NCI-H2196 (cell line): ENCODE measurements at regions not wholly inside any gene's neighbourhood (a gene's known extent, or its start where the extent isn't known, plus 50 kb on each side); places are given as distances from the start of the nearest gene placed in this dataset.

Experiments used
- DNase-seq: peaks from one replicate; lab custom pipeline; 2025; ENCODE audit not compliant: unreplicated experiment; lab: John Stamatoyannopoulos, UW

DNA sequence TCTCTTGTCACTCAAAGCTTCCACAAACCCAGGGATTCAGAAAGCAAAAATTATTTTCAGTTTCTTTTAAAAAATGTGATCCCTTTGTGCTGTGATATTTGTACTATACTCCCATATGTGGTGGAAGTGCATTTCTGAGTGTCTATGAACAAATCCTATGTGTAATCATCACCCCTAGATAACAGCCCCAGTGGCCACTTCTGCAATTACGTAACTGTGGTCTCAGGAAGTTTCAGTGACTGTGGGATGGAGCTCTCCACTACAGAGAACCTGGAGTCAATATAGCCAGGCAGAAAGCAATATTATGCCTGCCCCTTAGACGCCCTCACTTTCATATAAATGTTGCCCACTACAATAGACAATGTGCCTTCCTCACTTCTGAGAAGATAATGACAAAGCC, 1101.7 kb upstream of the GHITM start:
- no peak for DNase-seq

DNA sequence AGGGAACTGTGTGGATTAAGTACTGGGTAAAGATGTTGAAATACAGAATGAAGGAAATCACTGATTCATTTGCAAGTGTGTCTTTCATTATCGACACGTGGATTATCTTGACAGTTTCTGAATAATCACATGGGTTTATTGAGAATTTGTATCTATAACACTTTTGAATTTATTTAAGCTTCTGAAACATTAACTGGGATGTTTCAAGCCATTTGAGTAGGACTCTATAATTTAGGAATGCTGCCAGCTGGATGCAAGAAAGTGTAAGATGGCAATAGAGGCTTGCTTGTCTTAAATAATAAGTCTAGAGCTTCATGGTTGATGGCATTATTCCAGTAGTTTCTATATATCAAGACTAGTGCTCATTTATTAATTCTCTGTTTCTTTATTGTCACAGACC, 1100.7 kb upstream of the GHITM start:
- DNase-seq = no peak

DNA sequence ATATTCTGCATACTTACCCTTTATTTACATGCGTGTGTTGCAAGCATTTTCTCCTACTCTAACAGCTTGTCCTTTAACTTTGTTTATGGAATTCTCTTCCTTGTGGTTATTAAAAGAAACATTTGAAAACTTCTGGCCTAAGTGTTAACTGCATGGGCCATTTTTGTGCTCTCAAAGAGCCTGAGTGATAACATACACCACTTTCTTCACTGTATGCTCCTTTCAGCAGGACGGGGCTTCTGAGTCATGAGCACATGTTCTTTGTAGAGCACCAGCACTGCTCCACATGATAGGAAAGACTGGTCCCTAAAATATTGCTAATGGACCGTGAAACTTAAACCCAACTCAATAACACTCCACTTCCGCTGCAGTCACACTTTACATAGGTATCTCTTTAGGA, 1093.6 kb upstream of the GHITM start:
- no peak for DNase-seq

DNA sequence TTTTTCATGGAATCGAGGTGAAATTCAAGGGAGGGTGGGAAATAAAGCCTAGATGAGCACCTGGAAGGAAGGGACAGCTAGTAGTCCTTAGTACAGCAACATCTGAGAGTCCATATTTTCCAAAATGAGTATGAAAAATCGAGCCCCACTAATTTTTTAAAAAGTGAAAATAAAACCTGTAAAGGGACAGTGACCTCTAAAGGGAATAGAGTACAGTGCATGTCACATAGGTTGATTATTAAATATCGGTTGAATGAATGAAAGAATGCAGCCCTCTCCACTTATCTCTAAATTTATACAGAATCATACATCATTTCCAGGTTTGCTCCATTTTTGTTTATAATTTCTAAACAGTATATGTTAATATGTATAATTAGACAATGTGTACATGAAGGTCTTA, 1088.5 kb upstream of the GHITM start:
- DNase-seq = no peak

DNA sequence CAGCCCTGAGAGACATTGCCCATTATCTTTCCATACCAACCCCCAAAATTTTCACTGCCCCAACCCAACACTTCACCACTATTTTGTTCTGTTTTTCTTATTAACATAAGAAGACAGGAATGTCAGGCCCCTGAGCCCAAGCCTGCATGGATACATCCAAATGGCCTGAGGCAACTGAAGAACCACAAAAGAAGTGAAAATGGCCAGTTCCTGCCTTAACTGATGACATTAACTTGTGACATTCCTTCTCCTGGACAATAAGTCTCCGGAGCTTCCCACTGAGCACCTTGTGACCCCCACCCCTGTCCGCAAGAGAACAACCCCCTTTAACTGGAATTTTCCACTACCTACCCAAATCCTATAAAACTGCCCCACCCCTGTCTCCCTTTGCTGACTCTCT, 1076.4 kb upstream of the GHITM start:
- no peak for DNase-seq

DNA sequence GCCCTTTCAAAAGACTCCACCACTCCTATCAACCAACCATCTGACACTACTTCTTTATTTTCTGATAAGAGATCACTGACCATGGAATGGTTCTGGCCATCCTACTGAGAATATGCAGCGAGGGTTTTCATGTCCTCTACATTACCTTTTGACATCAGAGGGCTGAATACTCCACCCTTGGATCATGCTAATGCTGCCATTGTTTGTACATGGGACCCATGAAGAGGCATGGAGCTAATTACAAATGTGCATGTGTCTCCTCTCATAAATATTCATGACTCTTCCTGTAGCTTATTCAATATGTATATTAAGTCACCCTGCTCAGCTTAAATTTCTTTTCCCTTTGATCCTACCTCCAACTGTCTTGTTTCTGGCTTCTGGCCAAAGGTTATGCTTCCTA, 1065.8 kb upstream of the GHITM start:
- no peak for DNase-seq

DNA sequence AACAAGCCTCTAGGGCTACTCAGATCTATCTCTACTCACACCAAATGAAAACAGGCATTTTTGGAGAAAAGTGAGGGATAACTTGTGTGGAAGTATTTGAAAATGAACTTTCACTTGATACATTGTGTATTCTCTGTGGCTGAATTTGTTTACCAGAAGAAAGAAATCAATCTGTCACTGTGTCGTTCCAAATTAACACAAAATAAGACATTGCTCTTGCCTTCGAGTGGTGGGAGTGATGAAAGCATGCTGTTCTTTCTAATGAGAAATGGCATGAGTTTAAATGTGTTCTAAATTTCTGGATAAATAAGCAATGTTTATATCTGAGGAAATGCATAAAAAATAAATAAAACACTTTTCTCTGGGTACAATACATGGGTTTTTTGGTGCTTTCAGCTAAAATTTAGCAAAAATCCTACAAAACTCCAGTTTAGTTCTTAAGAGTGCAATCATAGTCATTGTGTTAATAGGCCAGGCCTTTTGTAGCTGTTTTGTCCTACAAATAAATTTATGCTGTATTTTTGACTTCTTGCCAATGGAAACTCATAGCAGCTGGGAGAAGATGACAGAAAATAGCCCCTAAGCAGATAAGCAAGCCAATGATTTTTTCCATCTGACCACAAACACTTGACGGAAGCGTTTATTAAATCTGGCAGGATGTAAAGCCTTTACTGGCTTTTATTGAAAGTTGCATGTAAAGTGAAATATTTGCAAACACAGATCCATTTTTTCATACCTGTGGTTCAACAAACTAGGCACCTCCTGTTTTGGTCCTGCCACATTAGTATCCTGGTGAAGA, 1064.1 kb upstream of the GHITM start:
- DNase-seq = no peak

DNA sequence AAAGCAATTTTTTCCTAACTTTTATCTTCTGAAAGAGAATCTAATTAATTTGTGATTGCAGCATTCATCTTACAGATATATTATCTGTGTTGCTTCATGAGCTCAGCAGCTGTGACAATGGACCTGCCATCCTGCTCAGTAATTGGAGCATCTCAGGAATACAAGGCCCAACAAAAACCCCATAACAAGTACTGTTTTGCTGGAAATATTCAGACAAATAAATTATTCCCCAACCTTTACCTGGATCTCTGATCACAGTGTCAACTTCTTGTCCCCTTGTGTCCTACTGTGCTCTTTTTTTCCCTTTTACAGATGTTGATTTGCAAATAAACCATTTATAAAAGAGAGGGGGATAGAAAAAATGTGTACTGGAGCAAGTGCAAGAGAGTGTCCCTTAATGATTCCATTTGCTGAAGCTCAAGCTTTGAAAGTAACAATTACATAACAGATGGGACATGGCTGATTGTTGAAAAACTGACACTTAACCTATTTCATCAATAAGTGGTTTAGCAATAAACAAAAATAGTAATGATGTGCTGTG, 1063.4 kb upstream of the GHITM start:
- DNase-seq = no peak

DNA sequence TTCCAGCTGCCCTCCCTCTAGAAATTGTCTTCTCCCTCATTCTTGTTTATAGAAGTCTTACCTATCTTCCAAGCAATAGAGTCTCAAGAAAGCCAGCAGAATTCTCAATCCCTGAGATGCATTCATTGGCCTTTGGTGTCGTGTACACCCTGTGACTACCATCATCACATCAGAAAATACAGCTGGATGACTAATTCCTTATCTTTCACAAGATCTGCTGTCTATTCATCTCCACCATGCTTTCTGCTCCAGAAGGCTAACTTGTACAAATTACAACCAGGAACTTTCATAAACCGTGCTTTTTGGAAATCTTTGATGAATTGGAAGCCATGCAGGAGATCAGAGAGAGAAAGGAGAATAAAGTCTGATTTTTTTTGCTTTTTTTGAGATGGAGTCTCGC, 1062.9 kb upstream of the GHITM start:
- DNase-seq = no peak

DNA sequence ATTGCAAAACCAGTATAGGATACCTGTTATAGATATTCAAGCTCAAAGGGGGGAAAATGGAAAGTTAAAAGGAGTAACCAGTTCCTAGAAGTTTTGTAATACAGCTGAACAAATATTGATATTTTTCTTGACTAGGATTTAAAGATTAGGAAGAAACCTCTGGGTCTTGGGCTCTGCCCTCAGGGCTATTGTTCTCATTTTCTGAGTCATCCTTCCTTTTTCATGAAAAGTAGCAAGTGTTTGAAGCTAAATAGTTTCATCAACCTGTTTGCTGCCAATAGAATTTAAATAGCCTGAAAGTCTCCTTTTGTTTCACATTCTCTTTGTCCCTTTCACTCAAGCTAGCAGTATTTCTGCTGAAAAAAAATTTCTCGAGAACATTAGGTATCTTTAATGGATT, 1061.1 kb upstream of the GHITM start:
- no peak for DNase-seq

DNA sequence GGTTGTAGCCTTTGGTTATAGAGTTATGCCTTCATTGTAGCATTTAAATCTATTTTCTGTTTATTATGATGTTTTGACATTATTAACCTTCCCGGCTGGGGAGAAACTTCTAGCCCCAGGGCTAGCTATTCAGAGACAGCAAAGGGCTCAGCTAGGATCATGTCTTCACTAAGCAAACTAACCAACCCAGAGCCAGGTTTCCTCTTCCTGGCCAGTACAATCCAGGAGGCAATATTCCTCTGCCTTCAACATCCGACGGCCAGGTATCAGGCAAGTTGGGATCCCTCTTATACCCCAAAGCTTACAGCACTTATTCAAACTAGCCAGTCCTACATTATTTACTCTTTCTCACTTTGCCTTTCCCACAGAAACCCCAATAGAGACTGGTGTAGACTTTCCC, 1060.7 kb upstream of the GHITM start:
- DNase-seq = no peak

DNA sequence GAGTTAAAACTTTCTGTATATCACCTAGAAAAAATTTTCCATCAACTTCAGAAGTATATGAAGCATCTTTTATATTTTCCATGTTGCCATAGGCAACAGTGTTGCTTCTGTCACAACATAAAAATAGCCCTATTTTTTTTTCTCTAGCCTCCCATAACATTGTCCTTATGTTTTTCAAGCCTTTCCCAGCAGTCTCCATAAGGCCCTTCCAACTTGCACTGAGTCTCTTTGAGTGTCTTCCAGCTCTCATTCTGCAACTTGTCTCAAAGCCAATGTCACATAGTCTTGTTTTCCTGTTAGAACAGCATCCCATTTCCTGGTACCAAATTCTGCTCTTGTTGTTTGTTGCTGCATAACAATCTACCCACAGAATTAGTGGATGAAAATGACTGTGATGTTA, 1055.5 kb upstream of the GHITM start:
- DNase-seq = no peak

DNA sequence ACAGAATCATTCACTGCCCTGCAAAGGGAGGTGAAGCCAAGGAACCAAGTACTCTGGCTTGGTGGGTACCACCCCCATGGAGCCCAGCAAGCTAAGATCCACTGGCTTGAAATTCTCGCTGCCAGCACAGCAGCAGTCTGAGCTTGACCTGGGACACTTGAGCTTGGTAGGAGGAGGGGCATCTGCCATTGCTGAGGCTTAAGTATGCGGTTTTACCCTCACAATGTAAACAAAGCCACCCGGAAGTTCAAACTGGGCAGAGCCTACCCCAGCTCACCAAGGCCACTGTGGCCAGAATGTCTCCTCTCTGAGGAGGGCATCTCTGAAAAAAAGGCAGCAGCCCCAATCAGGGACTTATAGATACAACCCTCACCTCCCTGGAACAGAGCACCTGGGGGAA, 1050.0 kb upstream of the GHITM start:
- DNase-seq = no peak

DNA sequence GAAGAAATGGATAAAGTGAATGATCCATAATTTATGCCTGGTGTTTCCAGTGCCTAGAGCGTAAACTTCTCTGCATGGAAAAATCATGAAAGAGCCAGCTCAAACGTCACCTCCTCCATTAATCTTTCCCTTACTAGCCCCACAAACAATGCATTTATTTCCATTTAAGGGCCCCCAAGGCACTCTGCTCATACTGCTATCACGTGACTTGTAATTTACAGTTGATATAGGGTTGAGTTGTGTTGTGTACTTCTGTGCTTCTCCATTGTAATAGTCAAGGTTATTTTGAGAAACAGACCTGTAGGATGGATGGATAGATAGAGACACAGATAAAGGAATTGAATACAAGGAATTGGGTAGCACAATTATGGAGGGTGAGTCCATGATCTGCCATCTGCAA, 1034.7 kb upstream of the GHITM start:
- no peak for DNase-seq

DNA sequence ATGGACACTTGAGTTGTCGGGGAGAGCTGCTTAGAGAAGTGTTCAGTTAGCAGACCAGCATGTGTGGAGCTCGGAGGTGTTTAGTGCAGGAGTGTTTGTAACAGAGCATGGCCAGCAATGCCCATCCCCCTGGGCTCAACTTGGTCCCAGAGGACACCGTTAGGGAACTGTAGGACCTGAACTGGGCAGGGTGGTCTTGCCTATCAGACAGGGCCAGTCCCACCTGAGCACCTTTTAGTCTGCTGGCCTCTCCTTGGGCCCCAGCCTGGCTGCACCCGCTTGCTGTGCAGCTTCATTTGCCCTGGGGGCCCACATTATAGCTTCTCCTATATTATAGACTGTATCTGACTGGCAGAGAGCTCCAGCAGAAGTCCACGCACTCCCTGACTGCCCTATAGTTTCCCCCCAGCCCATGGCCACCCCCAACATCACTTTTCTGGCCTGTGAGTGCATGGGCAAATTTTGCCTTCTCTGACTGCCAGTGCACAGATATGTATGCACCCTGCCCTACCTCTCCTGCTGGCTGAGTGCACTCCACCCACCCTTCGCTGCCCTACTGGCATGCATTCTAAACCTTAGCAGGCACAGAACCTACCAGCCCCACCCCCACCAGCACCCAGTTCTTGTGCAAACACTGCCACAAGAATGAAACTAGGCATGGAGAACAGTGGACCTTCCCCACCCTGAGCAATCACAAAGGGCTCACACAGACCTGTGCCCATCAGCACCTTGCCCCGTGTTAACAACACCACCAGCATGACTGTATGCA, 1030.6 kb upstream of the GHITM start:
- no peak for DNase-seq

DNA sequence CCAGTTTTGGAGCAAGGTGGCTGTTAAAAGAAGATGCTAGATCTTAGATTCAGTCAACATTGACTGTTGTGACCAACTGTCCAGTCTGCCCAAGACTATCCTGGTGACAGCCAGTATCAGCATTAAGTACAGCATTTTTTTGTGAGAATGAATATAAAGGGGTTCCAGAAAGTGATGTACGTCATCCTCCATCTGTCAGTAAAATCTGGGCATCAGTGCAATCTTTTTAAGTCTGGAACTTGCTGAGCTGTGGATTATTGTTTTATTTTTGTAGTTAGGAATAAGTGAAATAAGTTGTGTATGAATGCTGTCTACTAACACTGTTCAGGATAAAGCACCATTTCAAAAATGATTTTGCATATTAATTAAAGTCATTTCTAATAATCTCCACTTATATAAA, 1020.0 kb upstream of the GHITM start:
- no peak for DNase-seq

DNA sequence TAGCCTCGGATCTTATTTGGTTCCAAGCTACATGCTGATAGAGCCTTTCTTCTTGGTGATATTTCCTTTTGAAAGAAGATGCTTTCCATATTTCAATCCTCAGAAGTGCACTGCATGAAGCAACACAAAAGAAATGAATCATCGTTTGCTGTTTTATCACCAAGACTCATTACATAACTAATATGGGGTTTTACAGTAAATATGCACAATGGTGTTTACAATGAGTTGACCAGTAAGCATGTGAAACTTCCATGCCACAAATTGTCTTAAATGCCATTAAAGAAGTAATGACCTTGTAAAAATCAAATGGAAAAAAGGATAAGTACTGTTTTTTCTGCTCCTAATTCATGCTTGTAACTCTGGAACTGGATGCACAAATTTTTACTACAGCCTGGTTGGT, 1017.0 kb upstream of the GHITM start:
- no peak for DNase-seq

DNA sequence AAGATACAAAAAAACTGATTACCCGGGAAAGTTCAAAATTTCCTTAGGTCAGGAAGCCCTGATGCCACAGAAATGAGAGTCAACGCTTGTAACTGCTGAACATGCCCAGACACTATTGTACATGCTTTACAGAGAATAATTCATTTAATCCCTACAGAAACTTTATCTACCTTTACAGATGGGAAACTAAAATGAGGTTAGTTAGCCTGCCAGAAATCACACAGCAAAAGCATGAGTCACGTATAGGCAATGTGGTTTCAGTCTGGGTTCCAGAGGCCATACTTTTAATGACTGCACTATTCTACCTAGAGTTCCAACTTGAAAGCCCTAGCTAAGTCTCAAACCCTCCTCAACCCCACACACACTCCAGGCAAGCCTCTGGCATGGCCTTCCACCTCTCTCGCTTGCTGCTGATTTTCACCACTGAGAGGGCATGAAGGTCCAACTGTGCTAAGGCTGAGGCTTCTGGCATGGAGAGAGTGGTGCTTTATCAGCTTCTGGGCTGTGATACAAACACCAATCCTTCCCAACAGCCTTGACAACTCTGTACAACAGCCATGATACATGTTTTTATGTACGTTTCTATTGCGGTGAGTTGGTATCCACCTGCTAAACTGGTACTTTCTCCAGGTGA, 1011.2 kb upstream of the GHITM start:
- DNase-seq = no peak

DNA sequence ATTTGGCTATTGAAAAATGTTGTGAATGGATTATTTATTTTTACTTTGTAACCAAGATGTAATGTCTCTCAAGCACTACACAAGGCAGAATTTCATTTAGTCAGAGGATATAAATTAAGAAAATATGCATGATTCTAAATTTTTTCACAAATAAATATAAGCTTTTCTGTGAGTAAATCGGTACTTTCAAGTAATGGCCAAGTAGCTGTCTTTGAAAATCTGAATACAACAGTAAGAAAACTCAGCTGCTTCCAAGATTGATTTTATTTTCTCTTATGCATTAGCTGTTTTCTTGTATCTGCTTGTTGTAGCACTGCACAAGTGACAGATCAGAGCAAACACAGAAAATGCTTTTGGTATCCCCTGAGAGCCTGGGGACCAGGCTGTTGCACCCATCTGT, 998.5 kb upstream of the GHITM start:
- DNase-seq = no peak

DNA sequence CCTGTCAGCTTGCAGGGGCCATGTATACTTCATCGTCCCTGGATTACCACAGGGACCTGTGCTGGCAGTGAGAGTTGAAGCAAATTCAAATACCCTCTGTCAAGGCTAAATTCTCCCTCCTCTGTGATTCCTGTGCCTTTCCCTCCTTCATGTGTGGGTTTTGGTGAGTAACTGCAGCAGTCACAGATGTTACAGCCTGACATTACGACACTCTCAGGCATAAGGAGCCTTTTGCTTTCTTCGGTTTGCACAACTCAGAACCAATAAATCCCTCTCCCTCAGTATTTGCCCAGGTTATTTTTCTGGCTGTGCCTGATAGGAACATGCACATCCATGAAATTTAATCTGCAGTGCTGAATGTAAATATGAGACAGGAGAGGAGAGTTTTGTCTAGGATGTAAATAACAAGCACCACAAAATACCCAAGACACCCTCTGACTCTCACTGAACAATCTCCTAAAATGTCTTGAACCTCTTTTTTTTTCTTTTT, 997.2 kb upstream of the GHITM start:
- DNase-seq = no peak

DNA sequence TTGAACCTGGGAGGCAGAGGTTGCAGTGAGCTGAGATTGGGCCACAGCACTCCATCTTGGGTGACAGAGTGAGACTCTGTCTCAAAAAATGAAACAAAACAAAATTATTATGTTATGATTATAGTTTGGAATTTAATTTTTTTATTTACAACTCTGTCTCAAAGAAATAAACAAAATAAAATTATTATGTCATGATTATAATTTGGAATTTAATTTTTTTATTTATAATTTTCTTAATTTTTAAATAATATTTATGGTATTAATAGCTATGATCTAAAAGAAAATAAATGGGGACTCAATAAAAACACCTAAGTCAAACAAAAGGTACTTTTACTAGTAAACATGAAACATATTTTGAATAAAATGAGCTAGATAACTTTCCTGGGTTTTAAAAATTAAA, 994.8 kb upstream of the GHITM start:
- no peak for DNase-seq

DNA sequence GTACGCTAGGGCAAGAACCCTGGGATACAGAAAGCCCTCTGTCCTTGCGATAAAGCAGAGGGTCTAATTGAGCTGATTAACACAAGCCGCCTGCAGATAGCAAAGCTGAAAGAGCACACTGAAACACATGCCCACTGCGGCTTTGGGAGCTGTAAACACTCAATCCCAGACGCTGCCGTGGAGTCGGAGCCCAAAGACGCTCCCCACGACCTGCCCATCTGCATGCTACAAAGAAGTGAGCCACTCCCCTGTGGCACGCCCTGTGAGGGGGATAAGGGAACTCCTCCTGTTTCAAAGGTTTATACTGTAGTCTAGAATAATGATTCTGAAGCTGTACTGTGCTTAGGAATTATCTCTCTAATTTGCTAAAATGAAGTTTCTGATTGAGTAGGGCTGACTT, 985.6 kb upstream of the GHITM start:
- no peak for DNase-seq
